Chondrocyte (in vitro differentiated cells): ENCODE measurements at regions not wholly inside any gene's neighbourhood (a gene's known extent, or its start where the extent isn't known, plus 50 kb on each side); places are given as distances from the start of the nearest gene placed in this dataset.

Experiments
- DNase-seq: peaks from one replicate; pipeline ENCODE4 v3.0.0; 2021; ENCODE audit warnings: mixed read lengths, low spot score
- H3K27ac Mint-ChIP-seq: one replicate; pipeline ENCODE4 v1.8.0; 2021; ENCODE audit warnings: mild to moderate bottlenecking, moderate library complexity, mixed read lengths; ENCODE audit not compliant: unreplicated experiment
- H3K27me3 Mint-ChIP-seq: 2 replicates; pipeline ENCODE4 v1.8.0; 2021; ENCODE audit warnings: low read depth, mixed read lengths
- H3K36me3 Mint-ChIP-seq: 2 replicates; pipeline ENCODE4 v1.8.0; 2021; ENCODE audit warnings: low read depth, mixed read lengths
- H3K4me1 Mint-ChIP-seq: 2 replicates; pipeline ENCODE4 v1.8.0; 2021; ENCODE audit warnings: low read depth, mild to moderate bottlenecking, mixed read lengths
- H3K4me3 Mint-ChIP-seq: one replicate; pipeline ENCODE4 v1.8.0; 2021; ENCODE audit warnings: mild to moderate bottlenecking, moderate library complexity, mixed read lengths; ENCODE audit not compliant: unreplicated experiment
- H3K9me3 Mint-ChIP-seq: 2 replicates; pipeline ENCODE4 v1.8.0; 2021; ENCODE audit warnings: low read depth, mixed read lengths
- CTCF ChIP-seq: fragments of 200-600 bp; sonication (generic); IDR thresholded peaks from 2 replicates; pipeline ENCODE4 v1.5.0; 2021; ENCODE audit warnings: antibody characterized with exemption, mild to moderate bottlenecking, moderate library complexity

- no peak for DNase-seq
- Mint-ChIP-seq H3K36me3 (no peaks in the 10 kb centered on the region), H3K27ac (no peak overlapping the region), H3K4me3 (no peak overlapping the region), H3K27me3 (peaks cover 2% of the 10 kb centered on the region), H3K4me1 (no peaks in the 10 kb centered on the region), H3K9me3 (no peaks in the 10 kb centered on the region)
- TF ChIP-seq CTCF, result no peak
Measured at GRCh38 chr10:55464083-55464482, 663.1 kb upstream of the PCDH15 start.

- Mint-ChIP-seq H3K27ac (no peak overlapping the region), H3K4me1 (no peaks in the 10 kb centered on the region), H3K9me3 (no peaks in the 10 kb centered on the region), H3K27me3 (no peaks in the 10 kb centered on the region), H3K36me3 (no peaks in the 10 kb centered on the region), H3K4me3 (no peak overlapping the region)
- no peak for TF ChIP-seq CTCF
- DNase-seq, result no peak
Measured at GRCh38 chr10:55460008-55460407, 659.0 kb upstream of the PCDH15 start.

GRCh38 chr10:55449981-55450380, 649.0 kb upstream of the PCDH15 start:
- Mint-ChIP-seq H3K36me3 (no peaks in the 10 kb centered on the region), H3K9me3 (no peaks in the 10 kb centered on the region), H3K27me3 (peaks cover 3% of the 10 kb centered on the region), H3K27ac (no peak overlapping the region), H3K4me3 (no peak overlapping the region), H3K4me1 (no peaks in the 10 kb centered on the region)
- TF ChIP-seq CTCF, result no peak
- DNase-seq, result no peak

- Mint-ChIP-seq H3K27ac (no peak overlapping the region), H3K9me3 (no peaks in the 10 kb centered on the region)
Measured at GRCh38 chr10:55446441-55447002, 645.5 kb upstream of the PCDH15 start.

GRCh38 chr10:55441777-55442176, 640.7 kb upstream of the PCDH15 start:
- no peak for TF ChIP-seq CTCF
- Mint-ChIP-seq H3K4me1 (no peaks in the 10 kb centered on the region), H3K36me3 (no peaks in the 10 kb centered on the region), H3K27ac (no peak overlapping the region), H3K27me3 (peaks cover 9% of the 10 kb centered on the region), H3K4me3 (no peak overlapping the region), H3K9me3 (no peaks in the 10 kb centered on the region)
- no peak for DNase-seq

More at GRCh38 chr10:55446441-55447002, 645.5 kb upstream of the PCDH15 start:
- Mint-ChIP-seq H3K4me1 (no peaks in the 10 kb centered on the region), H3K4me3 (no peak overlapping the region), H3K36me3 (no peaks in the 10 kb centered on the region), H3K27me3 (peaks cover 6% of the 10 kb centered on the region)
- no peak for DNase-seq
- TF ChIP-seq CTCF, result no peak
